Esophagus muscularis mucosa (tissue), 4 donors: ENCODE measurements at regions not wholly inside any gene's neighbourhood (a gene's known extent, or its start where the extent isn't known, plus 50 kb on each side); places are given as distances from the start of the nearest gene placed in this dataset.

ENCODE experiments used
- CTCF ChIP-seq, 3 experiments: fragments of 200-600 bp in 2 of 3; fragments of 450-650 bp in 1 of 3; sonication (generic) in 2 of 3; IDR thresholded peaks; one replicate each; pipeline ENCODE4 v1.5.1; 2017 to 2019; ENCODE audit warnings: antibody characterized with exemption in 3 of 3, mild to moderate bottlenecking in 2 of 3, moderate library complexity in 1 of 3
- EP300 ChIP-seq: sonication (generic); formaldehyde crosslinking; IDR thresholded peaks from one replicate; pipeline ENCODE4 v1.6.1; 2017; ENCODE audit warnings: antibody characterized with exemption
- POLR2A ChIP-seq: fragments of 450-650 bp; IDR thresholded peaks from one replicate; pipeline ENCODE4 v1.6.1; 2017; ENCODE audit warnings: antibody characterized with exemption, moderate library complexity, mild to moderate bottlenecking, low read depth
- POLR2AphosphoS5 ChIP-seq, 2 donors: sonication (generic); formaldehyde crosslinking; IDR thresholded peaks; one replicate each; pipeline ENCODE4 v1.6.1; 2017; ENCODE audit warnings: antibody characterized with exemption in 2 of 2

DNA sequence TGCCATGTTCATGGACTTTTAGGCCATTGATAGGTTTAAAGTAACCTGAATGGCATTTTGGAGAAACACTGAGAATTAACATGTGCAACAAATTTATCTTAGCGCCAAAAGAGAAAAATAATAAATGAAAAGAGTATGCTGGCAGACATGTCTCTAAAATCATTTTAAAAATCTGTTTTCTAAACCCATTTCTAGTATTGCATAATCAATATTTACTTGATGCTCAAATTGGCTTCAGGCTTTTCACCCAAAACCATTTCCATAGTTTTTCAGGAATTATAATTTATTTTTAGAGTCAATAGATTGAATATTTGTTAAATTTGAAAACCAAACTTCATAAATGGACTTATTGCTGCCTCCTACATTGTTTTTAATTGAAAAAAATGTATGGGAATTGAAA lies 423.0 kb downstream of the PLOD2 start:
- TF ChIP-seq CTCF (IDR thresholded peaks at IDR 0.05) (no peak), POLR2A (no peak), EP300 (no peak), POLR2AphosphoS5 (IDR thresholded peaks at IDR 0.05) (no peak)
